Cardiac fibroblast (primary cell): ENCODE measurements at regions not wholly inside any gene's neighbourhood (a gene's known extent, or its start where the extent isn't known, plus 50 kb on each side); places are given as distances from the start of the nearest gene placed in this dataset.
A peak's percentile ranks its signal among the peaks of the same experiment; 100 is the strongest.

Source experiments
- DNase-seq, 2 donors: peaks; one replicate each; pipeline versions ENCODE4 v3.0.0 to v3.0.0-alpha.2; 2010; ENCODE audit warnings: low read depth in 2 of 2
- H3K4me3 ChIP-seq, 2 donors: replicated peaks in 1 of 2; 1 replicate in 1 of 2; 2 replicates in 1 of 2; pipeline ENCODE4 v1.5.1; 2011; ENCODE audit warnings: low read depth in 2 of 2, low read length in 2 of 2, mild to moderate bottlenecking in 2 of 2, moderate library complexity in 1 of 2
- TF ChIP-seq, protein P1 (sequence below): IDR thresholded peaks from one replicate; pipeline ENCODE4 v1.5.1; 2011; ENCODE audit warnings: low read depth, mild to moderate bottlenecking, low read length, inconsistent platforms

GRCh38 chr2:139925903-139926302 lies 1145.7 kb upstream of the NXPH2 start:
- H3K4me3 ChIP-seq: no peak overlapping the region
- TF ChIP-seq, protein P1, sequence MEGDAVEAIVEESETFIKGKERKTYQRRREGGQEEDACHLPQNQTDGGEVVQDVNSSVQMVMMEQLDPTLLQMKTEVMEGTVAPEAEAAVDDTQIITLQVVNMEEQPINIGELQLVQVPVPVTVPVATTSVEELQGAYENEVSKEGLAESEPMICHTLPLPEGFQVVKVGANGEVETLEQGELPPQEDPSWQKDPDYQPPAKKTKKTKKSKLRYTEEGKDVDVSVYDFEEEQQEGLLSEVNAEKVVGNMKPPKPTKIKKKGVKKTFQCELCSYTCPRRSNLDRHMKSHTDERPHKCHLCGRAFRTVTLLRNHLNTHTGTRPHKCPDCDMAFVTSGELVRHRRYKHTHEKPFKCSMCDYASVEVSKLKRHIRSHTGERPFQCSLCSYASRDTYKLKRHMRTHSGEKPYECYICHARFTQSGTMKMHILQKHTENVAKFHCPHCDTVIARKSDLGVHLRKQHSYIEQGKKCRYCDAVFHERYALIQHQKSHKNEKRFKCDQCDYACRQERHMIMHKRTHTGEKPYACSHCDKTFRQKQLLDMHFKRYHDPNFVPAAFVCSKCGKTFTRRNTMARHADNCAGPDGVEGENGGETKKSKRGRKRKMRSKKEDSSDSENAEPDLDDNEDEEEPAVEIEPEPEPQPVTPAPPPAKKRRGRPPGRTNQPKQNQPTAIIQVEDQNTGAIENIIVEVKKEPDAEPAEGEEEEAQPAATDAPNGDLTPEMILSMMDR: no peak
- peak in 1 of 2 donors; percentile 2 for DNase-seq

- TF ChIP-seq, protein P1: no peak
- DNase-seq: no peak
- H3K4me3 ChIP-seq: no peak overlapping the region
Measured at GRCh38 chr2:139924070-139924469, 1143.9 kb upstream of the NXPH2 start.

- no peak overlapping the region for H3K4me3 ChIP-seq
- DNase-seq: no peak
- TF ChIP-seq, protein P1: no peak
Measured at GRCh38 chr2:139918982-139919381, 1138.8 kb upstream of the NXPH2 start.

DNA sequence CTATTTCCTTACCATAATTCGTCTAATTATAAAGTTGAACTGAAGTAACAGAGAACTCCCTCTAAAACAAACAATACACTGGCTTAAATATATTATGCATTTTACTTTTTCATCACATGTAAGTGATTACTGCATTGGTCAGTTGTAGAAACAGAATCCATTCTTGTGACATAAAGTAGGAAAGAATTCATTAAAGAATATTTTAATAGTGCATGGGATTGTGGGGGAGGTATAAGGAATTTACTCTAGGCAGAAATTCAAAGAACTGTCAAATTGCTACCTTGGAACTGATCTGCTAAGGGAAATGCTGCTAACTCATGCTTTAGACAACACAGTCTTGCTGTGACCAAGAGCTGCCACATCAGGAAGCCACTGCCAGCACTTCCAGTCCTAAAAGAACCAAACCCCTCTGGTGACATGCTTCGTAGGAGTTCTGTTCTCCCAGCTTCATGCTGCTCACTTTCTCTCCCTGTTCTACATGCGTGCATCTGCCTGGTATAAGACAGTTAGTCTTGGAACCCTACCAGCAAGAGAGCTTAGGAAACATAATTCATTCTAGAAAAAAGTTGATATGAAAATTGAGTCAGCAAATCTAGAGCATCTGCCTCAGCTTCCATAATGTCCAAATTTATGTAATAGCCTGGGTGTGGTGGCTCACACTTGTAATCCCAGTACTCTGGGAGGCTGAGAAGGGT lies 1137.6 kb upstream of the NXPH2 start:
- TF ChIP-seq, protein P1: no peak
- H3K4me3 ChIP-seq: no peak overlapping the region
- DNase-seq: peak in 1 of 2 donors; percentile 16

- TF ChIP-seq, protein P1: no peak
- no peak for DNase-seq
- no peak overlapping the region for H3K4me3 ChIP-seq
Measured at GRCh38 chr2:139916822-139917221, 1136.6 kb upstream of the NXPH2 start.

GRCh38 chr2:139911160-139911559 lies 1131.0 kb upstream of the NXPH2 start:
- H3K4me3 ChIP-seq: no peak overlapping the region
- DNase-seq: peak in 1 of 2 donors; percentile 1
- TF ChIP-seq, protein P1: no peak

DNA sequence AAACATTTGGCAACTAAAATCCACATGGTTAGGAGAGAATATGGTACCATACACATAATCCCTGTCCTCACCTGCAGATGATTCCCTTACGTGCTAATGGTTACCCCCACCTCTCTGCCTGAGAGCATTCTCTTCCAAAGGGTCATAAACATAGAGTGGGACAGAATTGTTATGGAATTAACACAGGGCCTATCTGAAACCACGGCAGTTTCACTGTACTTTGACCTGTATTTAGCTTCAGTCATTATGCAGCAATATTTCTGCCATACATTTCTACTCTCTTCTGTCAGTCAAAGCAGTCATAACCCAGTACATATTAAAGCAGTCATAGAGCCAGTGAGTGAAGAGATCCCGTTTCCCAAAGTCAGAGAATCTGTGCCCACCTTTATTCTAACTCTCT lies 1128.9 kb upstream of the NXPH2 start:
- no peak overlapping the region for H3K4me3 ChIP-seq
- DNase-seq: no peak
- TF ChIP-seq, protein P1: no peak
